Vagina (tissue), 2 donors: ENCODE measurements at regions not wholly inside any gene's neighbourhood (a gene's known extent, or its start where the extent isn't known, plus 50 kb on each side); places are given as distances from the start of the nearest gene placed in this dataset.

ENCODE experiments used
- CTCF ChIP-seq, 3 experiments: fragments of 450-650 bp in 2 of 3; fragments of 200-600 bp in 1 of 3; sonication (generic) in 1 of 3; IDR thresholded peaks; one replicate each; pipeline ENCODE4 v1.5.1; 2017 to 2019; ENCODE audit warnings: antibody characterized with exemption in 3 of 3, mild to moderate bottlenecking in 2 of 3, moderate library complexity in 2 of 3
- POLR2A ChIP-seq, 2 donors: fragments of 450-650 bp; IDR thresholded peaks; one replicate each; pipeline ENCODE4 v1.6.1; 2017; ENCODE audit warnings: antibody characterized with exemption in 2 of 2, mild to moderate bottlenecking in 2 of 2, moderate library complexity in 2 of 2

GRCh38 chr2:161107265-161107664, 53.0 kb upstream of the TANK start:
- TF ChIP-seq POLR2A (IDR thresholded peaks at IDR 0.05): no peak
- TF ChIP-seq CTCF (IDR thresholded peaks at IDR 0.05): no peak
